Right lobe of liver (tissue), 6 donors: ENCODE measurements at regions not wholly inside any gene's neighbourhood (a gene's known extent, or its start where the extent isn't known, plus 50 kb on each side); places are given as distances from the start of the nearest gene placed in this dataset.

Experiments
- ATAC-seq, 4 donors: fragments of 200-7000 bp; cut with Tn5 transposase; one replicate each; pipeline ENCODE4 v1.9.1; 2020; ENCODE audit warnings: mild to moderate bottlenecking in 4 of 4, moderate library complexity in 4 of 4
- DNase-seq, 3 donors: peaks; one replicate each; pipeline ENCODE4 v3.0.0-alpha.2; 2020
- H3K27ac ChIP-seq, 3 donors: fragments of 200-600 bp; one replicate each; pipeline ENCODE4 v1.8.0; 2022
- H3K27me3 ChIP-seq, 2 donors: fragments of 200-600 bp; one replicate each; pipeline ENCODE4 v1.8.0; 2022
- H3K36me3 ChIP-seq, 4 donors: fragments of 200-600 bp; sonication (generic) in 1 of 4; one replicate each; pipeline versions ENCODE4 v1.5.1 to v1.8.0; 2017 to 2022; ENCODE audit warnings: control low read depth in 1 of 4
- H3K4me1 ChIP-seq, 4 donors: fragments of 200-600 bp; sonication (generic) in 1 of 4; one replicate each; pipeline versions ENCODE4 v1.5.1 to v1.8.0; 2017 to 2022; ENCODE audit warnings: control low read depth in 1 of 4
- H3K4me3 ChIP-seq, 3 donors: fragments of 200-600 bp; one replicate each; pipeline ENCODE4 v1.8.0; 2022
- H3K9me3 ChIP-seq, 4 donors: fragments of 200-600 bp; sonication (generic) in 1 of 4; one replicate each; pipeline versions ENCODE4 v1.5.1 to v1.8.0; 2017 to 2022; ENCODE audit warnings: control low read depth in 1 of 4
- CTCF ChIP-seq, 4 donors: fragments of 200-600 bp in 3 of 4; fragments of 450-650 bp in 1 of 4; IDR thresholded peaks; one replicate each; pipeline versions ENCODE4 v1.5.1 to v1.8.0; 2016 to 2022; ENCODE audit warnings: antibody characterized with exemption in 4 of 4, mild to moderate bottlenecking in 2 of 4
- POLR2A ChIP-seq: fragments of 450-650 bp; IDR thresholded peaks from one replicate; pipeline ENCODE4 v1.6.1; 2017; ENCODE audit warnings: antibody characterized with exemption, mild to moderate bottlenecking
- WGBS: methylation state at CpG from one replicate; pipeline ENCODE4 v1.1.6; 2018; ENCODE audit warnings: low coverage, low lambda C conversion rate; ENCODE audit not compliant: insufficient coverage; ENCODE audit errors: missing lambda C conversion rate; 5-methylcytosine and 5-hydroxymethylcytosine counted together
- intact Hi-C, 2 donors: fragments of 100-400 bp; cut with DNase I; formaldehyde crosslinking; loops; one replicate each; pipeline versions ENCODE4 v1.11.2 to v1.14.1; 2022
- donor health status: DM: no; HTN: yes; CAD: no.
- donor health status: DM: no; HTN: no; CAD: no.
- donor health status: DM: no; HTN: no; CAD: no.
- donor health status: DM: no; HTN: yes; CAD: no.
- donor health status: DM: no; HTN: yes; CAD: no.

GRCh38 chr4:127352220-127353113, 280.3 kb upstream of the INTU start:
- ATAC-seq (no peak), DNase-seq (no peak)
- H3K4me3 ChIP-seq = no peak overlapping the region
- no peak for TF ChIP-seq CTCF (IDR thresholded peaks at IDR 0.05)
- no peak for TF ChIP-seq POLR2A
- H3K4me1 ChIP-seq = no peaks in the 10 kb centered on the region
- no peaks in the 10 kb centered on the region for H3K9me3 ChIP-seq
- no peaks in the 10 kb centered on the region for H3K36me3 ChIP-seq
- intact Hi-C loops = no loop called here
- H3K27me3 ChIP-seq = no peaks in the 10 kb centered on the region
- WGBS = 59% methylated on average over 7 of the region's 7 CpGs
- no peak overlapping the region for H3K27ac ChIP-seq

- TF ChIP-seq POLR2A (no peak), CTCF (IDR thresholded peaks at IDR 0.05) (no peak)
- no peak for ATAC-seq
Observed at GRCh38 chr4:127355743-127356142, 277.0 kb upstream of the INTU start.

GRCh38 chr4:127357765-127358164, 275.0 kb upstream of the INTU start:
- ATAC-seq = no peak
- Histone ChIP-seq H3K4me1 (no peaks in the 10 kb centered on the region), H3K36me3 (no peaks in the 10 kb centered on the region), H3K9me3 (no peaks in the 10 kb centered on the region), H3K4me3 (no peak overlapping the region), H3K27me3 (no peaks in the 10 kb centered on the region), H3K27ac (no peak overlapping the region)
- DNase-seq = no peak
- intact Hi-C loops = no loop called here
- TF ChIP-seq CTCF (IDR thresholded peaks at IDR 0.05) (no peak), POLR2A (no peak)

More at GRCh38 chr4:127355743-127356142, 277.0 kb upstream of the INTU start:
- no peaks in the 10 kb centered on the region for H3K4me1 ChIP-seq
- WGBS = 29% methylated on average over 2 of the region's 2 CpGs
- H3K4me3 ChIP-seq = no peak overlapping the region
- intact Hi-C loops = no loop called here
- H3K36me3 ChIP-seq = no peaks in the 10 kb centered on the region
- no peak for DNase-seq
- no peaks in the 10 kb centered on the region for H3K9me3 ChIP-seq
- no peaks in the 10 kb centered on the region for H3K27me3 ChIP-seq
- no peak overlapping the region for H3K27ac ChIP-seq

- intact Hi-C loops = no loop called here
- no peak for TF ChIP-seq CTCF (IDR thresholded peaks at IDR 0.05)
- no peak for TF ChIP-seq POLR2A
- Histone ChIP-seq H3K4me3 (no peak overlapping the region), H3K9me3 (no peaks in the 10 kb centered on the region), H3K36me3 (no peaks in the 10 kb centered on the region), H3K27me3 (no peaks in the 10 kb centered on the region), H3K27ac (no peak overlapping the region), H3K4me1 (no peaks in the 10 kb centered on the region)
- ATAC-seq = no peak
- no peak for DNase-seq
Observed at GRCh38 chr4:127362686-127363085, 270.1 kb upstream of the INTU start.

GRCh38 chr4:127364397-127364796, 268.4 kb upstream of the INTU start:
- Histone ChIP-seq H3K4me1 (no peaks in the 10 kb centered on the region), H3K36me3 (no peaks in the 10 kb centered on the region), H3K27me3 (no peaks in the 10 kb centered on the region), H3K4me3 (no peak overlapping the region), H3K9me3 (no peaks in the 10 kb centered on the region), H3K27ac (no peak overlapping the region)
- TF ChIP-seq CTCF (IDR thresholded peaks at IDR 0.05) (no peak), POLR2A (no peak)
- WGBS = 39% methylated on average over 3 of the region's 3 CpGs
- intact Hi-C loops = no loop called here
- ATAC-seq (peak in 2 of 4 donors; percentile 30), DNase-seq (peak in 1 of 3 donors; percentile 16)
